ELF-1 (cell line): ENCODE measurements at regions not wholly inside any gene's neighbourhood (a gene's known extent, or its start where the extent isn't known, plus 50 kb on each side); places are given as distances from the start of the nearest gene placed in this dataset.
A peak's percentile ranks its signal among the peaks of the same experiment; 100 is the strongest.
"Not testable (repeated sequence)": the region's sequence is repeated elsewhere in the genome, so short reads cannot be mapped to it uniquely, and the experiment has no call there.

Experiments used
- DNase-seq: peaks from one replicate; pipeline ENCODE4 v3.0.0-alpha.2; 2016; ENCODE audit warnings: low read depth, low spot score

DNA sequence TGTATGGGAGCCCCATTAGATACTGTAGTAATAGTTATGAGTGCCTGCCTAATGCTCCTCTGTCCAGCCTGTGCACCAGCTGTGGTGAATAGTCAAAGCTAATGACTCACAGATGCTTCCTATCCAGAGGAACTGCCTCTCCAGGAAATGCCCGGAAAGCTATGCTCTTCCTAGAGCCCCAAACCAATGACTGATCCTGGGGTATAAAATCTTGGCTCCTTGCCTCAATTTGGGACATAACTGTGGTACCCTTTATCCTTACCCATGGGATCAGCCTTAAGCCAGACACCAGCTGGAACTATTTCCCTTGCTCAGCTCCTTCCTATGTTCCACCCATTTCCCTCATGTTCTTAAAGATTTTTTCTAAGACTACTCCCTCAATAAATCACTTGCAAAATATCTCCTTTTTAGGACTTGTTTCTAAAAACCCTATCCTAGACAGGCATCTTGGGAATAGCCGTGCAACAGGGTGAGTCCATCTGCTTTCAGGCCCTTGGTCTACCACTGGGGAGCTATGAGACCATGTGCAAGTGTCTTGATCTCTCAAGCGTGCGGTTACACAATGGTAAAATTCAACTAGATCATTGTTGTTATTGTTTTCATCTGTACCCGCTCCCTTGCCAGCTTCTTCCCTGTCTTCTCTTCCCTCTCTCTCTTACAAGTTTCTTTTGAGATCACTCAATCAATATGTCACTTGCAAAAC, 283.7 kb downstream of the BTBD3 start:
- DNase-seq: no peak

DNA sequence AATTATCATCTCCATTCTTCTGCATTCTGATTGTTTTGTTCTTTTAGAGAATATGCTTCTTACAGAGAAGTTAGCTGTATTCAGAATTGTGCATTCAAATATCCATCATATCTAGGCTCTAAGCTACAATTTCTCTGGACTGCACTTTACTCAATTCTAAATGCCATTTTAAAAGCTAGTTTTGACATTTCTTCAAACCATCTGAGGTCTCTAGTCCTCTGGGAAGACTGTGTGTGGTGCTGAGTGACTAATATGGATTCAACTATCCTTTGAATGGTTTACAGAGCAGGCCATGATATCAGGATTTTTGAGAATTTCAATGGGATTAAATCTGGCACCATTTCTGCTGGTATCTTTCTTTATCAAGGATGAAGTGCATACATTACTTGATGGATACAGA, 285.7 kb downstream of the BTBD3 start:
- DNase-seq: no peak

DNA sequence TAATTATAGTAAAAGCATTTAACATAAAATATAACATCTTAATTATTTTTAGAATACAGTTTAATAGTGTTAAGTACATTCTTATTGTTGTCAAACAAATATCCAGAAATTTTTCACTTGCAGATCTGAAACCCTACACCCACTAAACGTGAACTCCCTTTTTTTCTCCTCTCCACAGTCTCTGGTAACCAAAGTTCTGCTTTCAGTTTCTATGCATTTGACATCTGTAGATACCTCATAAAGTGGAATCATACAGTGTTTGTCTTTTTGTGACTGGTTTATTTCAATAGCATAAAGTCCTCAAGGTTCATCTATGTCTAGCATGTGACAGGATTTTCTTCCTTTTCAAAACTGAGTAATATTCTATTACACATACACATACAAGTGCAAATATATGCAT, 286.3 kb downstream of the BTBD3 start:
- no peak for DNase-seq

DNA sequence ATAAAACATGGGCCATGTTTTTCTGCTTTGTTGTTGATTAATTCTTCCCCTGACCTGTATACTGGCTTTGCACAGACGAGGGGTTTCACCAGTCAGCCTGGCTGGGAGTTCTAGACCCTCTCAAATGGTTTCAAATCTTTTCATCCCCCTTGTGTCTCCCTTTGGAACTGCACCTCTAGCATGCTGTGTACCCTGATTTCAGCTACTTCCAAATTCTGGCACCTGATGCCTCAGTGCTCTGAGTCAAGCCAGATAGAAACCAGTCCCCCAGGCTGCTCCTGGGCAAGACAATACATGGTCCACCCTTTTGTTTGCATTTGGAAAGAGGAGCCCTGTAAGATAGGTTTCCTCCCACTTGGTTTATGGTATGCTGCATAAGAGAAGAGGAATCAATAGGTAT, 290.2 kb downstream of the BTBD3 start:
- peak; percentile 71 for DNase-seq

DNA sequence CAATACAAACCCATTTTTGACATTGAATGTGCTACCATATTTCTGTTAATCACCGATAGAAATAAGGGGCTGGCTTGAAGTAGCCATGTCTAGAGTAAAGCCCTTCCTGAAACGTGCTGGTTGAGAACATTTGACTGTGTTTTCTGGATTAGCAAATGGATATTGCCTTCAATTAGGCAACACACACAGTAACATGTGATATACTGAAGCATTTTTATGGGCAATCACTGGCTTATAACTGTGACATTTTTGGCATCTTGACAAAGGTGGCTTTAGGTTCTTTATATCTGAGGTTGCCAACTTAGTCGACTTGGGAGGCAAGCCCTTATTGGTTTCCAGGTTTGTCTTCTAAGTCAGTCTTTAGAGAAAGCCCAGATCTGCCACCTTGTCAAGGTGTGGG, 292.9 kb downstream of the BTBD3 start:
- no peak for DNase-seq

DNA sequence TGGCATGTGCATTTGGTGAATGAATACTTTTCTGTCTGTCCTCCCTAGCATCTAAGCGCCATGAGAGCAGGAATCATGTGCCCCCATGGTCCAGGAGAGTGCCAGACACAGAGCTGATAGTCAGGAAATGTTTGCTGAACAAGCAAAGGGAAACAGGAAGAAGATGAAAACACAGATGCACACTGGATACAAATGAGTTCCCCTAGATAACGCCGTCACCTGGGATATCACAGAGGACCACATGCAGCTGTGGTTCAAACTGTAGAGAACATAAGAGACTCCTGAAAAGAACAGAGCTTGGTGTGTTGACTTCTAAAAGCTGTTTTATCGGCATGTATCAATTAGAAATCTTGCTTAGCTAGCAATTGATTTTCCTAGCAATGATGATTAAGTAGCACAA, 293.7 kb downstream of the BTBD3 start:
- DNase-seq: no peak

DNA sequence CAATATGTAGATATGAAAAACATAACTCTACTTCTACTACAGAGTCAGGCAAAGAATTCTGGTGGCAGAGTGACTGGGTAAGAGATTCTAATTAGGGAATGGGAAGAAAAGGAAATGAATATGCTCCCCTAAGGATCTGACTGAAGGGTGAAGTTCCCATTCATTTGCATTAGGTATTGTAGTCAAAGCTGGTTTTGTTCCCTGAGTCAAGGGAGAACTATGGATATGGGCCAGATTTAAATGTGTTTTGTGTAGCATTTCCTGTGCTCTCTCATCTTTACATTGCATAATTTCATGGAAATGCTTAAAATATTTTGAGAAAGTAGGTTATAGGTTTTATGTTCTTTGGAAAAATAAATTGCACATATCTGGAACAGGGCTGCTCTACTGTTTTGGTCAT, 299.7 kb downstream of the BTBD3 start:
- DNase-seq: no peak

DNA sequence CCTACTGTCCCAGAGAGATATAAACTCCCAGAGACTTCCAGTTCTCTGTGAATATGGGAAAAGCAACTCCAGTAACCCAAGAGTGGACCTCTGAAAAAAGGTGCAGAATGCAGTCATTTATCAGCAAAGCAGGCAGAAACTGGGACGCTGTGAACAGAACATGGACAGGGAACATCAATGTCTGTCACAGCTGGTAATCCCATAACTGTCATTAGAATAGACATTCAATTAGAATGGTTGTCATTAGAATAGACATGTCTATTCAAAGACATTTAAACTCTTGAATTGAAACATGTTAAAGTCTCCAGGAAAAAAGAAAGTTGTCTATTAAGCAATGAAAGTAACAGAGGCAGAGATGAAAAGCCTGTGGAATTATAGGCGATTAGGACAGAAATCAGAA, 302.1 kb downstream of the BTBD3 start:
- DNase-seq: no peak

DNA sequence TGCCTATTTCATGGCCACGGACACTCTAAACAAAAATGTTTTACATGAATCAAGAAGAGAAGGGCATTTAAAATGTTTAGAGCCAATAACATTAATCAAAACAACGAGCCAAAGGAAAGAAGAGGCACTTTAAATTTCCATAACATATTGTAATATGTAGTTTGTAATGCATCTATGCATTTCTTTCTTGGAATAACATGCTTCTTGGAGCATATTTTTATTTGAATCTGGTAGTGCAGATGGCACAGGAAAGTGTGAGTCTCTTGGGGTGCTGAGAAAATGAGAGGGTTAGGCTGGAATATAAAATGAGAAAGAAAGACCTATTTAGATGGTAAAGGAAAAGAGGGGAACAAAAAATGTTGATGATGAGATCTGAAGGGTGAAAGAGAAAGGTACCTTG, 305.4 kb downstream of the BTBD3 start:
- no peak for DNase-seq

DNA sequence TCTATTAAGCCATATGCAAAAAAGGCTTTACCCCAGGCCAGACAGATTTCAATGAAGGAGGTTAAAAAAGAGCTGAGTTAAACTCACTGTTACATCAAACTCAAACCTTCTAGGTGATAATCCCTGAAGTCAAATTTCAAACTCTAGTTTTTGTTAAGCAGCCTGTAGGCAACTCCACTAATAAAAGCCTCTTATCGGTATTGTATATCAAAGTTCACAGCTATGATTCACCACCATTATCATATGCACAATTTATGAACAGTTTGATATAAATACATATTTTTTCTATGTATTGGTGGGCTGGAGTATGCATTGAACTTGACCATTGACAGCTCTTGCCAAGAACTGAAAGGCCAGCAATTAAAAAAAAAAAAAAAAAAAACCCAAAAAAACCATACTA, 308.2 kb downstream of the BTBD3 start:
- no peak for DNase-seq

DNA sequence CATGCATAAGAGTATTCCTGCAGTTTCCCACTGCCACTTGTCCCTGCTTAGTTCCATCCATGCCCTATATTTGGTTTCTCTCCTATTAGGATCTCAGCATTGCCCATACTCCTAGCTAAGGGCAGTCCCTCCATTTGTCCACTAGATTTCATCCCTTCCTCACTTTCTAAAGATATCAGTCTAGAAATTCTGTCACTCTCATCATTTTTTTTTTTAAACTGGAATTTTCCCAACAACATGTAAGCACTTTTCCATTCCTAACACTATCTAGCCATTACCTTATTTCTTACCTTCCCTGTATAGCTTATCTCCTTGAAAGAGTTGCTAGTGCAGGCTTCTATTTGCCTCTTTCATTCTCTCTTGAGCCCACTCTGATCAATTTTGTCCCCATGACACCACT, 312.2 kb downstream of the BTBD3 start:
- DNase-seq: no peak

DNA sequence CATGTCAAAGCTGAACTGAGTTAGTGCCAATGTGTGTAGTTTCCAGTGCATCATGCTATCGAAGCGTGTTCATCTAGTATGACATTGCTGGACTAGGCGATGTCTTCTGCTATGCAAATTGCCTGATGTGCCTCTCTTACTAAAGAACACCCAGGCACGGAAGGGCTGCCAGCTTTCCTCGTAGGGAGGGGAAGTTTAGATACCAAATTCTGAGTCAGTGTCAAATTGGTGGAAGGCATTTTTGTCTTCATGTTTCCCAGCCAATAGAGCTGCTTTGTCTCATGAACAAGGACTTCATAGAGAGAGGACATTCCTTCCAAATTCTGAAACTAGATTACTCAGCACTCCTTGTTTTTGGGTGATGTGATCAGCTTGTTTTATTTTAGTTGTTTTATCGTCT, 320.1 kb downstream of the BTBD3 start:
- no peak for DNase-seq

DNA sequence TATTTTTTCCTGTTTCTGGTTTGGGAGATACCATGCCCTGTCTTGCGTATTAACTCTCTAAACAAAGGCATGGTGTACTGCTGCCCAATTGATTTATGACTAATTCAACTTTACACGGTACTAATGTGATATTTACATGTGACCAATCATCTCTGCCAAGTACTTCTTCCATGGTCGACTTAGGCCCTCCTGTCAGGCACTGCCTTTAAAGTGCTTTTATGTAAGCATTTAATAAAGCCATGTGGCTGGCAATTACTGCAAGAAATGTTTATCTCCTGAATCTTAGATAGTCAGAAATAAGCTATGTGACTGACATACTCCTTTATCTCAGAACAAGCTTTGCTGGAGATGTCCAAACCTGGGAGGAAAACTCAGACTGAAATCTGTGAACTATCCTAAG, 323.4 kb downstream of the BTBD3 start:
- DNase-seq: no peak

DNA sequence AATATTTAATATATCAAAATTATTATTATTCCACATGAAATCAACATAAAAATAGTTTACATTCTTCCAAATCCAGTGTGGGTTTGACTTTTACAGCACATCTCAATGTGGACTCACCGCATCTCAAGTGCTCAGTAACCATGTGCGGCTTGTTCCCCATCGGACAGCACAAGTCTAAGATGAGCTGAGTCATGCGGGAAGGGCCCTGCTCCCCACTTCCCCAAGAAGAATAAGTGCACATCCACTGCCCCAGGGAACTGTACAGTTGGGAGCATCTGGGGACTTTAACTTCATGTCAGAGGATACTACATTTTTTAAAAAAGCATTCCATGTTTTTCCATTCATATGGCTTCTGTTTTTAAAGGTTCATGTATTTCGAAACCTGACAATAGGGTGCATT, 325.6 kb downstream of the BTBD3 start:
- no peak for DNase-seq

DNA sequence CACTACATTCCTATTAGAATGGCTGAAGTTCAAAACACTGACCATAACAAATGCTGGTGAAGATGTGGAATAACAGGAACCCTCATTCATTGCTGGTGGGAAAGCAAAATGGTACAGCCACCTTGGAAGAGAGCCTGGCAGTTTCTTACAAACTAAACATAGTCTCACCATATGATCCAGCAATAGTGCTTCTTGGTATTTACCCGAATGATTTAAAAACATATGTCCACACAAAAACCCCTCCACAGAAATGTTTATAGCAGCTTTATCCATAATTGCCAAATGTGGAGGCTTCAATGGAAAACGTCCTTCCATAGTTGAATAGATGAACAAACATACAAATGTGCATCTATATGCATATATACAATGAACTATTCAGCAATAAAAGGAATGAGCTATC, 330.8 kb downstream of the BTBD3 start:
- no peak for DNase-seq

DNA sequence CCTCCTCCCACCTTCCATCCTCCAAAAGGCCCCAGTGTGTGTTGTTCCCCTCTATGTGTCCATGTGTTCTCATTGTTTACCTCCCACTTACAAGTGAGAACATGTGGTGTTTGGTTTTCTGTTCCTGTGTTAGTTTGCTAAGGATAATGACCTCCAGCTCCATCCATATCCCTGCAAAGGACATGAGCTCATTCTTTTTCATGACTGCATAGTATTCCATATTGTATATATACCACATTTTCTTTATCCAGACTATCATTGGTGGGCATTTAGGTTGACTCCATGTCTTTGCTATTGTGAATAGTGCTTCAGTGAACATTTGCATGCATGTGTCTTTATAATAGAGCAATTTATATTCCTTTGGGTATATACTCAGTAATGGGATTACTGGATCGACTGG, 333.0 kb downstream of the BTBD3 start:
- not testable (repeated sequence) for DNase-seq

DNA sequence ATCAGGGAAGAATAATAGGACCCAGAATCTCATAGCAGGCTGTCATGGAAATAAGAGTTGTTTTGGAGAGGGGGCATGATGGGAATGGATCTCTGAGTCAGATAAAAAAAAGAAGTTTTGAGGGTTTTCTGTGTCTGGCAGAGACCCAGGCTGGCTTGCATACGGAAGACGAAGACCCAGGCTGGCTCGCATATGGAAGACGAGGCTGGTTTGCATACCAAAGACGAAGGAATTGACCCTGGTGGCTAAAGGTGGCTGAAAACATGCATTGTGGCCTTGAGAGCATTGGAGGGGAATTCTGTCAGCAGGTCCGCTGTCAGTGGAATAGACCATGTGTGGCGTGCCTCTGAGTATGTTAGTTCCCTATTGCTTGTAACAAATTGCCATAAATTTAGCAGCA, 335.1 kb downstream of the BTBD3 start:
- DNase-seq: peak; percentile 35

DNA sequence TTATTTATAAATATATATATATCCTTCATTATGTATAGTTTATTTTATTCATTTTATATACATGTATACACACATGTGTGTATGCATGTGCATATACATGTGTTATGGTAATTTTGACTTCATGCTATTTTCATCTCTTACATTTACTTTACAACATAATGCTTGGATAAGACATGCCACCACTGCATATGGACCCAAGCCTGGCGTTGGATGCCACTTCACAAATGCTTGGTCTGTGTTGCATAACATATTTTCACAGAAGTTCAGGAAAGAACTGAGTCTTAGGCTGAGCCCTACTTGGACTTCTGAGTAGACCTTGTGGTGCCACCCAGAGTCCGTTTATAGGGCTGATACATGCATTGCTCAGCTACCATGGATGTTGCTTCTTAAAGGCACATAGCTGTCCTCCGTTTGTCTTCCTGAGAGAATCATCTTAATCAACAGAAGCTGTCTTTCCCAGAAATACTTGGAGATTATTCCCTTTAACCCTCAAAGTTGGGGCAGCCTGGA, 337.8 kb downstream of the BTBD3 start:
- no peak for DNase-seq

DNA sequence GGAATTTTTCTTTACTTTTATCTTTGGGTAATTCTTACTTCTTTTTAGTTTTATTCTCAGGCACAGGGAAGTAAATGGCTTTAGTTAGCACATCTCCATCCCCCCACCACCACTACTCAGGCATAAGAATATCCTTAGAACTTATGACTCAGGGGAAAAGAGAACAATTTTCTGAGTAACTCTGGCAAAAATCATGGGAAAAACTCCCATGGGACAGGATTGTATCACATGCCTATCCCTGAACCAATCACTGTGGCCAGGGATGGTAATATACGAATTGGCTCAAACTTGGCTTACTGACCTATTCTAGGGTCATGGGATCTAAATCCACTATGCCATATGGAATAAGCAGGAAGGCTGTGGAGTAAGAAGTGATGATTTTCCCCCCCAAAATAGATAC, 339.1 kb downstream of the BTBD3 start:
- no peak for DNase-seq

DNA sequence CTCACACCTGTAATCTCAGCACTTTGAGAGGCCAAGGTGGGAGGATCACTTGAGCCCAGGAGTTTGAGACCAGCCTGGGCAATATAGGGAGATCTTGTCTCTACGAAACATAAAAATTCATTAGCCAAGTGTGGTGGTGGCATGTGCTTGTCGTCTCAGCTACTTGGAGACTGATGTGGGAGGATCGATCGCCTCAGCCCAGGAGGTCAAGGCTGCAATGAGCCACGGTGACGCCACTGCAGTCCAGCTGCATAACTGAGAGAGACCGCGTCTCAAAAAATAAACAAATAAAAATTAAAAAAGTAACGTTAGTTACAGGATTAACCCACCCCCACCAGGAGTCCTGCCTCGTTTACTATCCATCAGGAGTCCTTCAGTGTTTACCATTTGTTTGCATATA, 345.1 kb downstream of the BTBD3 start:
- DNase-seq: no peak

DNA sequence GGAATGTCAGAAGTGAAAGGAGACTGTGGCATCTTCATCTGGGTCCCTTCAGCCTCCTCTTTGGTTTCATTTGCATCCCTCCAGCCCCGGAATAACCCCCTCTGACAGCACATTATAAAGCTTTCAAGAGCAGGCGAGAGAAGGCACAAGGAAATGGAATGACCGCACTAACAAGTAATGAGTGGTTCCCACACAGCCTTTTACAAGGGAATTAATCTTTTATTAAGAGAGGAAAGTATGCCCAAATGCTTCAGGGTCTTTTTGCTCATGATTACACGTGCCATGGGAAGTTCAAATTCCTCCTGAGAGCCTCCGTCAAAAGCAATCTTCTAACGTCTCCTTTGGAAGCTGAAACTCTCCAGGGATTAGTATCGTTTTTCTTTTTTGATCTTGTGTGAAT, 347.0 kb downstream of the BTBD3 start:
- DNase-seq: no peak

DNA sequence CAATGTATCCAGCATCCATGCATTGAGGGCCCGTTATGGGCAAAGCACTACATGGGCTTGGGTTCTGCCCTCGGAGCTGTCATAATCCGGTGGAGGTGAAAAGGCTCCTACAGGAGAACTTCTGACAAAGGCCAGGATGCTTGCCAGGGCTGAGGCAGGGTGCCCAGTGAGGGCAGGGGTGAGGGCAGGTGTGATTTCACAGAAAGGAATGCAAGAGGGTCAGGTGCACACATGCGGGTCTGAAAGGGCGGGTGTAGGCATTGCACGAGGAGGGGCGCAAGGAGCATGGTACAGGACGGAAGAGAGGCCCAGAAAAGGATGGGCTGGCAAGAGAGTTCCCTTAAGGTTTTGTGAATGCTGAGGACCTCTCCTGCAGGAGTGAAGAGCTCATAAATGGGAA, 348.0 kb downstream of the BTBD3 start:
- DNase-seq: no peak

DNA sequence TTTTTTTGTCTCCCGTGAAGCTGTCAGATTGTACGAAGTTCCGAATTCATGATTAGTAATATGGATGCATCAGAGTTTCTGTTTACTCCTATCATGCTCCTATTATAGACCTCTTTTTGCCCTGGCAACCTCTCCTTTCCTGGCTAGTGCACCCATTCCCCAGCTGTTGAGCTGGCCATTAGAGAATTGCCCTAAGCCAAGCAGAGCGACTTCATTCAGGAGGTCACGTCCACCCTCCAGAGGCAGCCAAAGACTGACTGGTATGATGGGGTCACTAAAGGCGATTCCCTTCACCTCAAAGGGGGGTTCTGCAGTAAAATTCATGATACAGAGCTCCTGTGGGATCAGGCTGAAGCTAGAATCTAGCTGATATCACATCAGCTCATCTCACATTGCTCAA, 351.9 kb downstream of the BTBD3 start:
- DNase-seq: no peak

DNA sequence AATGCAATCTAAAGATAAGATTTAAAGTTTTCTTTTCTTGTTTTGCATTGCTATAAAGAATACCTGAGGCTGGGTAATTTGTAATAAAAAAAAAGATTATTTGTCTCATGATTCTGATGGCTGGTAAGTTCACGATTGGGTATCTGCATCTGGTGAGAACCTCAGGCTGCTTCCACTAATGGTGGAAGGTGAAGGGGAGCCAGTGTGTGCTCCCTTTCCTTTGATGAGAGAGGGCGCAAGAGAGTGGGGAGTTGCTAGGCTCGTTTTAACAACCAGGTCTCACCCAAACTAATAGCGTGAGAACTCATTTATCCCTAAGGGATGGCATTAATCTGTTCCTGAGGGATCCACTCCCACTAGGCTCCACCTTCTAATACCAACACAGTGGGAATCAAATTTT, 353.2 kb downstream of the BTBD3 start:
- no peak for DNase-seq
